Esophagus squamous epithelium (tissue), 5 donors: ENCODE measurements at regions not wholly inside any gene's neighbourhood (a gene's known extent, or its start where the extent isn't known, plus 50 kb on each side); places are given as distances from the start of the nearest gene placed in this dataset.

Experiments
- DNase-seq: peaks from one replicate; lab custom pipeline; 2025; lab: John Stamatoyannopoulos, UW
- H3K27ac ChIP-seq, 4 donors: fragments of 200-600 bp; sonication (generic); one replicate each; pipeline ENCODE4 v1.5.1; 2016 to 2019; ENCODE audit warnings: mild to moderate bottlenecking in 1 of 4
- H3K27me3 ChIP-seq, 4 donors: fragments of 200-600 bp; sonication (generic); 1 replicate in 3 of 4; 2 replicates in 1 of 4; pipeline versions ENCODE4 v1.5.1 to v1.6.0; 2017 to 2021; ENCODE audit warnings: antibody characterized with exemption in 1 of 4
- H3K36me3 ChIP-seq, 3 donors: fragments of 200-600 bp; sonication (generic); one replicate each; pipeline ENCODE4 v1.5.1; 2016 to 2019
- H3K4me1 ChIP-seq, 3 donors: fragments of 200-600 bp; sonication (generic); one replicate each; pipeline ENCODE4 v1.5.1; 2017 to 2019
- H3K4me3 ChIP-seq, 4 donors: fragments of 200-600 bp; sonication (generic); 1 replicate in 3 of 4; 2 replicates in 1 of 4; pipeline ENCODE4 v1.5.1; 2016 to 2019; ENCODE audit warnings: mild to moderate bottlenecking in 2 of 4, moderate library complexity in 1 of 4
- H3K9me3 ChIP-seq, 3 donors: fragments of 200-600 bp; sonication (generic); one replicate each; pipeline ENCODE4 v1.5.1; 2016 to 2019
- CTCF ChIP-seq, 6 experiments: fragments of 450-650 bp in 4 of 6; fragments of 200-600 bp in 2 of 6; sonication (generic) in 2 of 6; IDR thresholded peaks; one replicate each; pipeline ENCODE4 v1.5.1; 2016 to 2019; ENCODE audit warnings: antibody characterized with exemption in 6 of 6, mild to moderate bottlenecking in 4 of 6, moderate library complexity in 4 of 6
- POLR2A ChIP-seq, 4 donors: fragments of 450-650 bp; IDR thresholded peaks; one replicate each; pipeline ENCODE4 v1.6.1; 2017; ENCODE audit warnings: antibody characterized with exemption in 4 of 4, mild to moderate bottlenecking in 4 of 4, moderate library complexity in 3 of 4
- WGBS, 2 donors: methylation state at CpG; one replicate each; pipeline ENCODE4 v1.1.5; 2018; 5-methylcytosine and 5-hydroxymethylcytosine counted together
- intact Hi-C: fragments of 100-400 bp; cut with DNase I; formaldehyde crosslinking; loops from one replicate; pipeline ENCODE4 v1.15.0; 2022
- donor health status: DM: yes; HTN: yes; CAD: no.

DNA sequence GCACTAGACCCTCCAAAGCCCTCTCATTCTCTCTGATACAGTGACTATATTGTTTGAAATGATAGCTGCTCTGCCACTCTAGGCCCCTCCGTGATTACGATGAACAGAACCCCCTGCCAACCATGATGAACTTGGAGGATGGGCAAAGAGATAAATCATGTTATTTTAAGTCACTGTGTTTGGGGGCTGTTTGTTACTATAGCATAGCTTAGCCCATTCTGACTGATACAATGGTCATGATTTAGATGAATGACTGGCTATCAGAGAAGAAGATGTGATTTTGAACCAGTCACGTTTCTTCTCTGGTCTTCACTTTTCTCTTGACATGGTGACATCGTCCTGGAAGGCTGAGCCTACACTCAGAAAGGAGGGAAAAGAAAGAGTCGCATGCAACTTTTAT is 95.4 kb upstream of the HABP2 start:
- Histone ChIP-seq H3K27me3 (peaks cover 0 to 11% (median 0%) of the 10 kb centered on the region in 4 donors), H3K9me3 (no peaks in the 10 kb centered on the region), H3K36me3 (no peaks in the 10 kb centered on the region), H3K27ac (no peak overlapping the region), H3K4me3 (no peak overlapping the region), H3K4me1 (peaks cover 0 to 7% (median 4%) of the 10 kb centered on the region in 3 donors)
- no peak for DNase-seq
- intact Hi-C loops, result no loop called here
- TF ChIP-seq POLR2A (IDR thresholded peaks at IDR 0.05) (no peak), CTCF (IDR thresholded peaks at IDR 0.05) (no peak)
- 88 to 92% methylated on average over 5 of the region's 5 CpGs for WGBS, 2 donors

DNA sequence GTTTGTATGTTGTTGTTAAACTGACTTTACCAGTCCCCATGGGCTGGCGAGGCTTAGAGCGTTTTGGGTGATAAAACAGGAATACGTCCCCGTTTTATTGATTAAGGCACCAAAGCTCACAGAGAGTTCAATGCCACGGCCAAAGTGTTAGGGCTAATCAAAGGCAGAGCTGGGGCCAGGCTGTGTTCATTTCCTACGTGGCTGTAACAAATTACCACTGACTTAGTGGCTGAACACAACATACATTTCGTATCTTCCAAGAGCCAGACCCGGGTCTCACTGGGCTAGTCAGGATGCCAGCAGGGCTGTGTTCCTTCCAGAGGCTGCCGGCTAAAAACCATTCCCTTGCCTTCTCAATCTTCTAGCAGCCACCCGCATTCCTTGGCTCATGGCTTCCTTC is 94.4 kb upstream of the HABP2 start:
- WGBS, 2 donors, result 87 to 88% methylated on average over 10 of the region's 10 CpGs
- Histone ChIP-seq H3K4me3 (no peak overlapping the region), H3K9me3 (no peaks in the 10 kb centered on the region), H3K27ac (no peak overlapping the region), H3K36me3 (no peaks in the 10 kb centered on the region), H3K27me3 (peaks cover 0 to 6% (median 0%) of the 10 kb centered on the region in 4 donors), H3K4me1 (peaks cover 0 to 7% (median 4%) of the 10 kb centered on the region in 3 donors)
- DNase-seq, result no peak
- intact Hi-C loops, result no loop called here
- TF ChIP-seq POLR2A (IDR thresholded peaks at IDR 0.05) (no peak), CTCF (IDR thresholded peaks at IDR 0.05) (no peak)

GRCh38 chr10:113458944-113459343 is 93.9 kb upstream of the HABP2 start:
- WGBS, 2 donors, result 59 to 78% methylated on average over 5 of the region's 5 CpGs
- Histone ChIP-seq H3K4me1 (peaks cover 0 to 7% (median 5%) of the 10 kb centered on the region in 3 donors), H3K9me3 (no peaks in the 10 kb centered on the region), H3K27ac (no peak overlapping the region), H3K27me3 (peaks cover 0 to 6% (median 0%) of the 10 kb centered on the region in 4 donors), H3K36me3 (no peaks in the 10 kb centered on the region), H3K4me3 (no peak overlapping the region)
- no peak for TF ChIP-seq POLR2A (IDR thresholded peaks at IDR 0.05)
- no peak for TF ChIP-seq CTCF (IDR thresholded peaks at IDR 0.05)
- DNase-seq, result no peak
- intact Hi-C loops, result no loop called here

DNA sequence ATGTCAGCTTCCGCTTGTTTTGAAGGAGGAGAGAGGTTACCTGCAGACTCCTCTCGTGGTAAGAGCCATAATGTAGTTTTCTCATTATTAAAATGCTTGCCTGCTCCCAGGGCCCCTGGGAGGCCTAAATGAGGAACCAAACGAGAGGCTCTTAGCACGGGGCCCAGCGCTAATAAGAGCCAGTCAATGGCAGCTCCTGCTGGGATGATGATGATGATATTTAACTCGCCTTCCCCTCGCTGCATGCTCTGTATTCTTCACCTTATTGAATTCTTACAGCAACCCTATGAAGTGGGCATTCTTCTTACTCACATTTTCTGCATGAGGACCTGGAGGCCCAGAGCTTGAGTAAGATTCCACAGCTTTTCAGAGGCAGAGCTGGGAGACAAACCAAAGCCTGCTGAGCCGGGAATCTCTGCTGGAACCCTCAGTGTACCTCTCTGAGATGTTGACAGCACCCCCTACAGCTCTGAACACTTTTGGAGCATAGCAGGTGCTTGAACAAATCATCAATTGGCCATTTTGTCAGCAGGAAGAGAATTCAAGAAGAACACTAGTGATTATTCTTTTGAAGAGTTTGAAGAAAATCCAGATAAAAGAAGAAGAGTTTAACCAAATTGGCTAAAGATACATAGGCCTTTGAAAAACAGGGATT is 93.1 kb upstream of the HABP2 start:
- intact Hi-C loops, result no loop called here
- Histone ChIP-seq H3K36me3 (no peaks in the 10 kb centered on the region), H3K9me3 (no peaks in the 10 kb centered on the region), H3K27me3 (peaks cover 0 to 6% (median 0%) of the 10 kb centered on the region in 4 donors), H3K4me1 (peaks cover 0 to 3% (median 0%) of the 10 kb centered on the region in 3 donors), H3K27ac (no peak overlapping the region), H3K4me3 (no peak overlapping the region)
- DNase-seq, result no peak
- 67 to 81% methylated on average over 6 to 7 of the region's 8 CpGs for WGBS, 2 donors
- no peak for TF ChIP-seq CTCF (IDR thresholded peaks at IDR 0.05)
- no peak for TF ChIP-seq POLR2A (IDR thresholded peaks at IDR 0.05)

DNA sequence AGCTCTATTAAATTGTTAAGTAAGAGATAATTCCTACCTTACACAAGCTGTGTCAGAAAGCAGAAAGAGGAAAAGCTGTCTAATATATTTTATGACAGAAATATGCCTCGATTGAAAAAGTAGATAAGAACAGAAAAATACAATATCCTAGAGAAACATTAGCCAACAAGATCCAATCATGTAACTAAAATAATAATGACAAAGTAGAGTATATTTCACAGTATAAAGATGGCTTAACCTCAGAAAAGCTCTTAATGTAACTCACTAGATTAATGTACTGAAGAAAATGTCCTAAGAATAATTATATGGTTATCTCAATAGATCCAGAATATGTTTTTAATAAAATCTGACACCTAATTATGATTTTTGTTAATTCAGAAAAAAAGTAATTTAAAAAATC is 89.8 kb upstream of the HABP2 start:
- Histone ChIP-seq H3K4me1 (peaks cover 0 to 3% (median 0%) of the 10 kb centered on the region in 3 donors), H3K36me3 (no peaks in the 10 kb centered on the region)

More for the DNA sequence above, 89.8 kb upstream of the HABP2 start:
- intact Hi-C loops, result no loop called here
- no peak for DNase-seq
- peaks cover 0 to 6% (median 0%) of the 10 kb centered on the region in 4 donors for H3K27me3 ChIP-seq
- 60 to 71% methylated on average over 1 of the region's 1 CpG for whole genome bisulfite sequencing, 2 donors
- H3K9me3 ChIP-seq, result no peaks in the 10 kb centered on the region
- no peak overlapping the region for H3K27ac ChIP-seq
- no peak for TF ChIP-seq CTCF (IDR thresholded peaks at IDR 0.05)
- TF ChIP-seq POLR2A (IDR thresholded peaks at IDR 0.05), result no peak
- no peak overlapping the region for H3K4me3 ChIP-seq
